CD4-positive, alpha-beta T cell (primary cell): ENCODE measurements at regions not wholly inside any gene's neighbourhood (a gene's known extent, or its start where the extent isn't known, plus 50 kb on each side); places are given as distances from the start of the nearest gene placed in this dataset.

ENCODE experiments used
- ATAC-seq: fragments of 200-7000 bp; cut with Tn5 transposase; one replicate; pipeline ENCODE4 v1.10.0; 2022; ENCODE audit warnings: mild to moderate bottlenecking; ENCODE audit not compliant: poor library complexity
- CTCF ChIA-PET: fragments of 350-600 bp; sonication (Branson Sonifier 250); formaldehyde crosslinking; loops from one replicate; lab custom pipeline; 2021; ENCODE audit warnings: antibody characterized with exemption, inconsistent platforms; lab: Charles Lee
- POLR2A ChIA-PET: fragments of 350-600 bp; sonication (Branson Sonifier 250); formaldehyde crosslinking; loops from one replicate; lab custom pipeline; 2021; ENCODE audit warnings: antibody characterized with exemption, inconsistent platforms; lab: Charles Lee
- DNase-seq, 14 experiments: peaks; one replicate each; pipeline ENCODE4 v3.0.0-alpha.2; 2013 to 2020; ENCODE audit warnings: mixed read lengths in 2 of 14
- H3K27ac ChIP-seq, 2 donors: one replicate each; pipeline versions ENCODE4 v1.5.1 to v1.7.0; 2013; ENCODE audit warnings: low read length in 2 of 2, low read depth in 1 of 2, mild to moderate bottlenecking in 1 of 2
- H3K27me3 ChIP-seq, 2 experiments: 1 replicate in 1 of 2; 2 replicates in 1 of 2; pipeline versions ENCODE4 v1.6.1 to v1.7.0; 2013; ENCODE audit warnings: low read length in 2 of 2, control low read depth in 1 of 2, mild to moderate bottlenecking in 1 of 2, moderate library complexity in 1 of 2; ENCODE audit not compliant: insufficient read depth in 2 of 2, control insufficient read depth in 1 of 2
- H3K36me3 ChIP-seq: one replicate; pipeline ENCODE4 v1.6.1; 2013; ENCODE audit warnings: low read length, control low read depth; ENCODE audit not compliant: insufficient read depth
- H3K4me1 ChIP-seq: one replicate; pipeline ENCODE4 v1.6.1; 2013; ENCODE audit warnings: low read length, control low read depth; ENCODE audit not compliant: insufficient read depth
- H3K4me3 ChIP-seq: one replicate; pipeline ENCODE4 v1.5.1; 2013; ENCODE audit warnings: mild to moderate bottlenecking, low read length, moderate library complexity
- H3K9me3 ChIP-seq, 2 experiments: 1 replicate in 1 of 2; 2 replicates in 1 of 2; pipeline versions ENCODE4 v1.6.1 to v1.7.0; 2013; ENCODE audit warnings: low read length in 2 of 2, mild to moderate bottlenecking in 2 of 2, control low read depth in 1 of 2, moderate library complexity in 1 of 2; ENCODE audit not compliant: control insufficient read depth in 1 of 2, insufficient read depth in 1 of 2
- H3K27ac Mint-ChIP-seq: one replicate; pipeline ENCODE4 v1.8.0; 2020; ENCODE audit warnings: mixed read lengths
- H3K27me3 Mint-ChIP-seq: one replicate; pipeline ENCODE4 v1.8.0; 2021; ENCODE audit warnings: mixed read lengths
- H3K36me3 Mint-ChIP-seq: one replicate; pipeline ENCODE4 v1.8.0; 2021; ENCODE audit warnings: low read depth, mixed read lengths
- H3K4me1 Mint-ChIP-seq: one replicate; pipeline ENCODE4 v1.8.0; 2021; ENCODE audit warnings: low read depth, mixed read lengths
- H3K4me3 Mint-ChIP-seq: one replicate; pipeline ENCODE4 v1.8.0; 2020; ENCODE audit warnings: mild to moderate bottlenecking, mixed read lengths
- H3K9me3 Mint-ChIP-seq: one replicate; pipeline ENCODE4 v1.8.0; 2020; ENCODE audit warnings: mixed read lengths
- intact Hi-C, 2 experiments: fragments of 100-400 bp; cut with DNase I in 1 of 2; cut with micrococcal nuclease in 1 of 2; formaldehyde crosslinking; loops; one replicate each; pipeline versions ENCODE4 v1.15.1 to v1.9.0; 2023 to 2025; cut with DNase I, micrococcal nuclease
- TF ChIP-seq, protein P1 (sequence below): fragments of 200-600 bp; IDR thresholded peaks from one replicate; pipeline ENCODE4 v1.8.0; 2022; ENCODE audit warnings: antibody characterized with exemption, mild to moderate bottlenecking

DNA sequence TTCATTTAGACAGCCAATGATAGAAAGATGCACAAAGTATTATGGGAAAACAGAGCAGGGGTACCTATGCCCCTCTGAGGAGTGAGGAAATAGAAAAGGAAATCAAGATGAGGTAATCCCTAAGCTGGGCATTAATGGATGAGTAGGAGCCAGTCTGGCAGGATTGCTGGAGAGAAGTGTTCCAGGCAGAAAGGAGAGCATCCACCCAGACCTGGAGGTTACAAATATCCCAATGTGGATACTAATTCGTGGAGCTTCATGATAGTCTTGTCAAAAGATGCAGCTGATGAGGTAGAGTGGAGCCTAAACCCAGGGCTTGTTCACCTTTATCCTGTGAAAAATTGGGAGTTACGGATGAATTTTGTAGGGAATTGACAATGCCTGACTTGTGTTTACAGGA lies 328.0 kb downstream of the ZNF608 start:
- Mint-ChIP-seq H3K9me3 (peaks cover 6% of the 10 kb centered on the region), H3K27me3 (no peaks in the 10 kb centered on the region), H3K4me1 (no peaks in the 10 kb centered on the region), H3K27ac (no peak overlapping the region), H3K4me3 (no peak overlapping the region), H3K36me3 (no peaks in the 10 kb centered on the region)
- H3K4me3 ChIP-seq = no peak overlapping the region
- H3K9me3 ChIP-seq = peaks cover 3 to 17% of the 10 kb centered on the region in 2 experiments
- intact Hi-C loops = no loop called here
- TF ChIP-seq, protein P1, sequence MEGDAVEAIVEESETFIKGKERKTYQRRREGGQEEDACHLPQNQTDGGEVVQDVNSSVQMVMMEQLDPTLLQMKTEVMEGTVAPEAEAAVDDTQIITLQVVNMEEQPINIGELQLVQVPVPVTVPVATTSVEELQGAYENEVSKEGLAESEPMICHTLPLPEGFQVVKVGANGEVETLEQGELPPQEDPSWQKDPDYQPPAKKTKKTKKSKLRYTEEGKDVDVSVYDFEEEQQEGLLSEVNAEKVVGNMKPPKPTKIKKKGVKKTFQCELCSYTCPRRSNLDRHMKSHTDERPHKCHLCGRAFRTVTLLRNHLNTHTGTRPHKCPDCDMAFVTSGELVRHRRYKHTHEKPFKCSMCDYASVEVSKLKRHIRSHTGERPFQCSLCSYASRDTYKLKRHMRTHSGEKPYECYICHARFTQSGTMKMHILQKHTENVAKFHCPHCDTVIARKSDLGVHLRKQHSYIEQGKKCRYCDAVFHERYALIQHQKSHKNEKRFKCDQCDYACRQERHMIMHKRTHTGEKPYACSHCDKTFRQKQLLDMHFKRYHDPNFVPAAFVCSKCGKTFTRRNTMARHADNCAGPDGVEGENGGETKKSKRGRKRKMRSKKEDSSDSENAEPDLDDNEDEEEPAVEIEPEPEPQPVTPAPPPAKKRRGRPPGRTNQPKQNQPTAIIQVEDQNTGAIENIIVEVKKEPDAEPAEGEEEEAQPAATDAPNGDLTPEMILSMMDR = no peak
- no peaks in the 10 kb centered on the region for H3K36me3 ChIP-seq
- no peaks in the 10 kb centered on the region for H3K27me3 ChIP-seq
- ChIA-PET CTCF (no interaction called here), POLR2A (no interaction called here)
- no peaks in the 10 kb centered on the region for H3K4me1 ChIP-seq
- H3K27ac ChIP-seq = no peak overlapping the region
- DNase-seq = no peak
- ATAC-seq = no peak

DNA sequence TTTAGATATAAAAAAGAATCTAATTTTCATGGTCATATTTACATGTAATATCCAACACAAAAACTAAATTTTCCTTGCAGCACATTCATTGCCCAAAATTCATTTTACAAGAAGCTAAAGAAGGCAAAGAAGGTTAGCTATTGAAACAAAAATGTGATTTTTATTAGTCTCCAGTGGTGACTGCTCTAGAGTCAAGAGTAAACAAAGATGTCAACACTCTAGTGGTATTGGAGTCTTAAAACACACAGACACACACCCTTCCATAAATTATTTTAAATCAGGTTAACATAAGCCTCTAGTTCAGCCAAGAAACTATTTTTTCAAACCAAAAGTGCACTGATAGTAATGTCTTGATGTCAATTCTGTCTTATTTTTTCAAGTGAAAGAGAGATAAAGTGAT lies 329.2 kb downstream of the ZNF608 start:
- Histone ChIP-seq H3K4me3 (no peak overlapping the region), H3K36me3 (no peaks in the 10 kb centered on the region), H3K9me3 (peaks cover 0 to 14% of the 10 kb centered on the region in 2 experiments), H3K27ac (no peak overlapping the region), H3K27me3 (no peaks in the 10 kb centered on the region), H3K4me1 (no peaks in the 10 kb centered on the region)
- Mint-ChIP-seq H3K9me3 (peaks cover 4% of the 10 kb centered on the region), H3K27me3 (no peaks in the 10 kb centered on the region), H3K4me1 (no peaks in the 10 kb centered on the region), H3K36me3 (no peaks in the 10 kb centered on the region), H3K27ac (no peak overlapping the region), H3K4me3 (no peak overlapping the region)
- CTCF ChIA-PET = no interaction called here
- intact Hi-C loops = no loop called here
- TF ChIP-seq, protein P1 = no peak
- POLR2A ChIA-PET = no interaction called here
- DNase-seq (no peak), ATAC-seq (no peak)

DNA sequence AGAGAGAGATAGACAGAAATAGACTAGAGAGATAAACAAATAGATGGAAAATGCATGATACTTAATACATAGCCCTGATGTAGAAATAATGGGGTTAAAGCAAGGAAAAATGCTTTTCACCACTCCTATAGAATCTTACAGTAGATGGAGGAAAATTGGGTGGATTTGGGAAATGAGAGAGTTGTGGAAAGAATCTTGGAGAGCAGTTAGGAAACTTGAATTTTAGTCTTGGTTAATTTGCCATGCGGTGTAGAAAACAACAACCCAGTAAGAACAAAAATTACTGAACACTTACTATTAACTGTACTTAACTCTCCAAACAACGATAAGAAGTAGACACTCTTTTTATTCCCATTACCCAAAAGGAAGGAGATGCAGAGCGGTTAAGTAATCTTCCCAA lies 329.8 kb downstream of the ZNF608 start:
- no peaks in the 10 kb centered on the region for H3K4me1 Mint-ChIP-seq
- no peak overlapping the region for H3K27ac Mint-ChIP-seq
- ATAC-seq = no peak
- Histone ChIP-seq H3K4me1 (no peaks in the 10 kb centered on the region), H3K27ac (no peak overlapping the region), H3K9me3 (peaks cover 0 to 14% of the 10 kb centered on the region in 2 experiments), H3K36me3 (no peaks in the 10 kb centered on the region), H3K27me3 (no peaks in the 10 kb centered on the region), H3K4me3 (no peak overlapping the region)
- intact Hi-C loops = no loop called here
- POLR2A ChIA-PET = no interaction called here
- H3K9me3 Mint-ChIP-seq = no peaks in the 10 kb centered on the region
- DNase-seq = no peak
- CTCF ChIA-PET = no interaction called here
- no peaks in the 10 kb centered on the region for H3K27me3 Mint-ChIP-seq
- TF ChIP-seq, protein P1 = no peak
- H3K36me3 Mint-ChIP-seq = no peaks in the 10 kb centered on the region
- H3K4me3 Mint-ChIP-seq = no peak overlapping the region
